Sigmoid colon (tissue), 6 donors: ENCODE measurements at regions not wholly inside any gene's neighbourhood (a gene's known extent, or its start where the extent isn't known, plus 50 kb on each side); places are given as distances from the start of the nearest gene placed in this dataset.

ENCODE experiments used
- DNase-seq: peaks from one replicate; pipeline ENCODE4 v3.0.0-alpha.2; 2019
- H3K27ac ChIP-seq, 4 donors: fragments of 200-600 bp; sonication (generic); one replicate each; pipeline ENCODE4 v1.5.1; 2016 to 2019; ENCODE audit warnings: mild to moderate bottlenecking in 1 of 4
- H3K27me3 ChIP-seq, 3 donors: fragments of 200-600 bp; sonication (generic); one replicate each; pipeline ENCODE4 v1.5.1; 2019; ENCODE audit warnings: mild to moderate bottlenecking in 1 of 3
- H3K36me3 ChIP-seq, 4 donors: fragments of 200-600 bp; sonication (generic); one replicate each; pipeline ENCODE4 v1.5.1; 2016 to 2019
- H3K4me1 ChIP-seq, 4 donors: fragments of 200-600 bp; sonication (generic); one replicate each; pipeline ENCODE4 v1.5.1; 2017 to 2019
- H3K4me3 ChIP-seq, 4 donors: fragments of 200-600 bp; sonication (generic); one replicate each; pipeline ENCODE4 v1.5.1; 2017 to 2019; ENCODE audit warnings: mild to moderate bottlenecking in 2 of 4, moderate library complexity in 1 of 4
- H3K9me3 ChIP-seq, 4 donors: fragments of 200-600 bp in 3 of 4; sonication (generic) in 3 of 4; one replicate each; pipeline versions ENCODE4 v1.5.1 to v1.6.1; 2013 to 2019
- EP300 ChIP-seq, 4 donors: sonication (generic); formaldehyde crosslinking; IDR thresholded peaks; one replicate each; pipeline ENCODE4 v1.6.1; 2017; ENCODE audit warnings: antibody characterized with exemption in 4 of 4
- POLR2A ChIP-seq, 2 donors: fragments of 450-650 bp; IDR thresholded peaks; one replicate each; pipeline ENCODE4 v1.6.1; 2016; ENCODE audit warnings: antibody characterized with exemption in 2 of 2, mild to moderate bottlenecking in 2 of 2, moderate library complexity in 2 of 2
- POLR2AphosphoS5 ChIP-seq, 4 donors: sonication (generic); formaldehyde crosslinking; IDR thresholded peaks; one replicate each; pipeline ENCODE4 v1.6.1; 2017; ENCODE audit warnings: antibody characterized with exemption in 4 of 4
- WGBS, 2 donors: extraction: QIAGEN DNeasy Blood & Tissue Kit; methylation state at CpG; one replicate each; pipeline ENCODE4 v1.1.7; 2013; 5-methylcytosine and 5-hydroxymethylcytosine counted together
- intact Hi-C: fragments of 100-400 bp; cut with DNase I; formaldehyde crosslinking; loops from one replicate; pipeline ENCODE4 v1.15.1; 2023
- TF ChIP-seq, protein P1 (sequence below), 4 experiments: fragments of 450-650 bp in 3 of 4; fragments of 200-600 bp in 1 of 4; IDR thresholded peaks; one replicate each; pipeline ENCODE4 v1.5.1; 2016 to 2019; ENCODE audit warnings: antibody characterized with exemption in 4 of 4, mild to moderate bottlenecking in 3 of 4, moderate library complexity in 2 of 4
- donor health status: healthy with polysubstance abuse.
- donor health status: healthy.

DNA sequence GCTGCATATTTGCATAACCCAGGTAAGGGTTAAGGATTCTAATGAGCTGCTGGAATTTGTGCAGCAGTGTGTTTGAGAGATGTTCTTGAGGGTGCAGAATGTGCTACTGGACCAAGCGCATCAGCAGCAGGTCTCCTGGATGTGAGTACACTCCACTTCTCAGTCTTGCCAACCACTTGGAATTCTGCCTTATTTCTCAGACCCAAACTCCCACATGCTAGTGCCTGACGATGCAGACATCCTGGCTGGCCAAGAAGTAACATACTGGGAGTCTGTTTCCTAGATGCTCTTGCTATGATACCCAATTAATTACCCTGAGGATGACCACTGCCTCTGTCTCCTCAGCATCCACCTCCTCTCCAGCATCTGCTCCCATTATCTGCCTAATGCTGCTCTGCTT is 186.6 kb downstream of the MOXD1 start:
- no peaks in the 10 kb centered on the region for H3K36me3 ChIP-seq
- intact Hi-C loops: loop anchor here (5.0 kb wide), 2 partner anchors 52 to 287 kb away; no protein-coding TSS in a partner anchor
- no peaks in the 10 kb centered on the region for H3K27me3 ChIP-seq
- H3K4me3 ChIP-seq: no peak overlapping the region
- no peak overlapping the region for H3K27ac ChIP-seq
- WGBS, 2 donors: 74 to 82% methylated on average over 2 of the region's 2 CpGs
- TF ChIP-seq, protein P1, sequence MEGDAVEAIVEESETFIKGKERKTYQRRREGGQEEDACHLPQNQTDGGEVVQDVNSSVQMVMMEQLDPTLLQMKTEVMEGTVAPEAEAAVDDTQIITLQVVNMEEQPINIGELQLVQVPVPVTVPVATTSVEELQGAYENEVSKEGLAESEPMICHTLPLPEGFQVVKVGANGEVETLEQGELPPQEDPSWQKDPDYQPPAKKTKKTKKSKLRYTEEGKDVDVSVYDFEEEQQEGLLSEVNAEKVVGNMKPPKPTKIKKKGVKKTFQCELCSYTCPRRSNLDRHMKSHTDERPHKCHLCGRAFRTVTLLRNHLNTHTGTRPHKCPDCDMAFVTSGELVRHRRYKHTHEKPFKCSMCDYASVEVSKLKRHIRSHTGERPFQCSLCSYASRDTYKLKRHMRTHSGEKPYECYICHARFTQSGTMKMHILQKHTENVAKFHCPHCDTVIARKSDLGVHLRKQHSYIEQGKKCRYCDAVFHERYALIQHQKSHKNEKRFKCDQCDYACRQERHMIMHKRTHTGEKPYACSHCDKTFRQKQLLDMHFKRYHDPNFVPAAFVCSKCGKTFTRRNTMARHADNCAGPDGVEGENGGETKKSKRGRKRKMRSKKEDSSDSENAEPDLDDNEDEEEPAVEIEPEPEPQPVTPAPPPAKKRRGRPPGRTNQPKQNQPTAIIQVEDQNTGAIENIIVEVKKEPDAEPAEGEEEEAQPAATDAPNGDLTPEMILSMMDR (IDR thresholded peaks at IDR 0.05): no peak
- TF ChIP-seq EP300 (IDR thresholded peaks at IDR 0.05) (no peak), POLR2A (IDR thresholded peaks at IDR 0.05) (no peak), POLR2AphosphoS5 (IDR thresholded peaks at IDR 0.05) (no peak)
- H3K9me3 ChIP-seq: no peaks in the 10 kb centered on the region
- peaks cover 0 to 8% (median 0%) of the 10 kb centered on the region in 4 donors for H3K4me1 ChIP-seq
- no peak for DNase-seq

- no peaks in the 10 kb centered on the region for H3K27me3 ChIP-seq
- peaks cover 0 to 8% (median 0%) of the 10 kb centered on the region in 4 donors for H3K4me1 ChIP-seq
- no peak for DNase-seq
- WGBS, 2 donors: 61 to 80% methylated on average over 4 of the region's 4 CpGs
- H3K9me3 ChIP-seq: no peaks in the 10 kb centered on the region
- intact Hi-C loops: no loop called here
- H3K27ac ChIP-seq: no peak overlapping the region
- no peaks in the 10 kb centered on the region for H3K36me3 ChIP-seq
- no peak overlapping the region for H3K4me3 ChIP-seq
- TF ChIP-seq POLR2AphosphoS5 (IDR thresholded peaks at IDR 0.05) (no peak), POLR2A (IDR thresholded peaks at IDR 0.05) (no peak), EP300 (IDR thresholded peaks at IDR 0.05) (no peak)
- TF ChIP-seq, protein P1 (IDR thresholded peaks at IDR 0.05): no peak
These were observed 187.5 kb downstream of the MOXD1 start for GRCh38 chr6:132213732-132214131.

- Histone ChIP-seq H3K36me3 (no peaks in the 10 kb centered on the region), H3K4me1 (peaks cover 0 to 5% (median 0%) of the 10 kb centered on the region in 4 donors), H3K27me3 (no peaks in the 10 kb centered on the region), H3K4me3 (no peak overlapping the region), H3K9me3 (no peaks in the 10 kb centered on the region), H3K27ac (no peak overlapping the region)
- DNase-seq: no peak
- TF ChIP-seq POLR2AphosphoS5 (IDR thresholded peaks at IDR 0.05) (no peak), EP300 (IDR thresholded peaks at IDR 0.05) (no peak), POLR2A (IDR thresholded peaks at IDR 0.05) (no peak)
- TF ChIP-seq, protein P1 (IDR thresholded peaks at IDR 0.05): no peak
- intact Hi-C loops: no loop called here
- 29 to 65% methylated on average over 4 of the region's 4 CpGs for WGBS, 2 donors
These were observed 188.1 kb downstream of the MOXD1 start for GRCh38 chr6:132213191-132213590.

- DNase-seq: no peak
- no peaks in the 10 kb centered on the region for H3K9me3 ChIP-seq
- intact Hi-C loops: no loop called here
- no peak overlapping the region for H3K27ac ChIP-seq
- H3K4me3 ChIP-seq: no peak overlapping the region
- no peaks in the 10 kb centered on the region for H3K36me3 ChIP-seq
- no peaks in the 10 kb centered on the region for H3K4me1 ChIP-seq
- WGBS, 2 donors: 76 to 89% methylated on average over 3 of the region's 3 CpGs
- no peaks in the 10 kb centered on the region for H3K27me3 ChIP-seq
- TF ChIP-seq, protein P1 (IDR thresholded peaks at IDR 0.05): no peak
- no peak for TF ChIP-seq POLR2AphosphoS5 (IDR thresholded peaks at IDR 0.05)
- TF ChIP-seq POLR2A (IDR thresholded peaks at IDR 0.05): no peak
- TF ChIP-seq EP300 (IDR thresholded peaks at IDR 0.05): no peak
These were observed 190.2 kb downstream of the MOXD1 start for GRCh38 chr6:132210886-132211563.

DNA sequence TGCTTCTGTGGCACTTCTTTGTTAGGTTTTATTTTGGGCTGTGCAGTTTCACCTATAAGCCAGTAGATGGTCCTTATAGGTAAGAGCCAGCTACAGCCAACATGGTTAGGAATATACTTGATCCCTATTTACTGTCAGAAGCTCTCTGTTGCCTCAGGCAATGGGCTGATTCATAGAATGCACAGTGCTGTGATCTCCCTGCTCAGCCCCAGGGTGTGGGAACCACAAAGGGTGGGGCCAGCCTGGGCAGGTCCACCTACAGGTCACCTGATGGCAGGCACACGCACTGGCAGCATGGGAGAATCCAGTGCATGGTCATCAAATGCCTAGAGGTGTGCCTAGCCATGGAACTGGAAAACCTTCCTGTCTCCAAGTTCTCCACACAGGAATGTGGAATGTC is 191.9 kb downstream of the MOXD1 start:
- intact Hi-C loops: no loop called here
- 58 to 84% methylated on average over 1 of the region's 1 CpG for WGBS, 2 donors
- no peaks in the 10 kb centered on the region for H3K27me3 ChIP-seq
- H3K4me1 ChIP-seq: no peaks in the 10 kb centered on the region
- no peak overlapping the region for H3K4me3 ChIP-seq
- TF ChIP-seq, protein P1 (IDR thresholded peaks at IDR 0.05): no peak
- TF ChIP-seq EP300 (IDR thresholded peaks at IDR 0.05) (no peak), POLR2A (IDR thresholded peaks at IDR 0.05) (no peak), POLR2AphosphoS5 (IDR thresholded peaks at IDR 0.05) (no peak)
- no peak for DNase-seq
- H3K27ac ChIP-seq: no peak overlapping the region
- H3K36me3 ChIP-seq: no peaks in the 10 kb centered on the region
- no peaks in the 10 kb centered on the region for H3K9me3 ChIP-seq
